Peyer's patch (tissue), 4 donors: ENCODE measurements at regions not wholly inside any gene's neighbourhood (a gene's known extent, or its start where the extent isn't known, plus 50 kb on each side); places are given as distances from the start of the nearest gene placed in this dataset.
"Not testable (repeated sequence)": the region's sequence is repeated elsewhere in the genome, so short reads cannot be mapped to it uniquely, and the experiment has no call there.

Source experiments
- DNase-seq, 3 donors: peaks; one replicate each; pipeline ENCODE4 v3.0.0-alpha.2; 2017 to 2019
- H3K27ac ChIP-seq, 4 donors: fragments of 200-600 bp; sonication (generic); one replicate each; pipeline ENCODE4 v1.5.1; 2016 to 2019
- H3K27me3 ChIP-seq, 2 donors: fragments of 200-600 bp; sonication (generic); one replicate each; pipeline ENCODE4 v1.5.1; 2019
- H3K36me3 ChIP-seq, 3 donors: fragments of 200-600 bp; sonication (generic); one replicate each; pipeline ENCODE4 v1.5.1; 2016 to 2019
- H3K4me1 ChIP-seq, 4 donors: fragments of 200-600 bp; sonication (generic); one replicate each; pipeline ENCODE4 v1.5.1; 2016 to 2019
- H3K4me3 ChIP-seq, 4 donors: fragments of 200-600 bp; sonication (generic); 1 replicate in 3 of 4; 2 replicates in 1 of 4; pipeline ENCODE4 v1.5.1; 2016 to 2019; ENCODE audit warnings: mild to moderate bottlenecking in 1 of 4
- H3K9me3 ChIP-seq, 4 donors: fragments of 200-600 bp; sonication (generic); one replicate each; pipeline ENCODE4 v1.5.1; 2016 to 2019; ENCODE audit warnings: mild to moderate bottlenecking in 1 of 4
- CTCF ChIP-seq, 6 experiments: fragments of 450-650 bp in 4 of 6; fragments of 200-600 bp in 2 of 6; sonication (generic) in 1 of 6; IDR thresholded peaks; one replicate each; pipeline ENCODE4 v1.5.1; 2017 to 2019; ENCODE audit warnings: antibody characterized with exemption in 6 of 6, mild to moderate bottlenecking in 3 of 6, moderate library complexity in 1 of 6
- POLR2A ChIP-seq, 2 donors: fragments of 450-650 bp; IDR thresholded peaks; one replicate each; pipeline ENCODE4 v1.5.1; 2017; ENCODE audit warnings: antibody characterized with exemption in 2 of 2, mild to moderate bottlenecking in 2 of 2, moderate library complexity in 2 of 2

GRCh38 chr2:194549387-194549786 is 1107.6 kb upstream of the SLC39A10 start:
- Histone ChIP-seq H3K36me3 (no peaks in the 10 kb centered on the region), H3K9me3 (no peaks in the 10 kb centered on the region), H3K27ac (no peak overlapping the region), H3K27me3 (no peaks in the 10 kb centered on the region), H3K4me3 (no peak overlapping the region), H3K4me1 (no peaks in the 10 kb centered on the region)
- no peak for TF ChIP-seq CTCF (IDR thresholded peaks at IDR 0.05)
- TF ChIP-seq POLR2A (IDR thresholded peaks at IDR 0.05): no peak
- DNase-seq: no peak

DNA sequence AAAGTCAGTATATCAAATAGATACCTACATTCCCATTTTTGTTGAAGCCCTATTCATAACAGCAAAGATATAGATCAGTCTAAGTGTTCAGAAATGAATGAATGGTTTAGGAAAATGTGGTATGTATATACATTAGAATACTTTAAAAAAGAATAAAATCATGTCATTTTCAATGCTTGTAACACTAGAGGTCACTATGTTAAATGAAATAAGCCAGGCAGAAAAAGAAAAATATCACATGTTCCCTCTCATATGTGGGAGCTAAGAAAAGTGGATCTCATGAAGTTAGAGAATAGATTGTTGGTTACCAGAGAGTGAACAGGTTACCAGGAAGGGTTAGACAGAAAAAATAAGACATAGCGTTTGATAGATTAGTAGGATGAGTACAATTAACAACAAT is 1111.0 kb upstream of the SLC39A10 start:
- DNase-seq: no peak
- Histone ChIP-seq H3K27me3 (no peaks in the 10 kb centered on the region), H3K4me3 (no peak overlapping the region), H3K27ac (no peak overlapping the region), H3K9me3 (no peaks in the 10 kb centered on the region), H3K4me1 (no peaks in the 10 kb centered on the region), H3K36me3 (no peaks in the 10 kb centered on the region)
- TF ChIP-seq POLR2A (IDR thresholded peaks at IDR 0.05): no peak
- TF ChIP-seq CTCF (IDR thresholded peaks at IDR 0.05): no peak

DNA sequence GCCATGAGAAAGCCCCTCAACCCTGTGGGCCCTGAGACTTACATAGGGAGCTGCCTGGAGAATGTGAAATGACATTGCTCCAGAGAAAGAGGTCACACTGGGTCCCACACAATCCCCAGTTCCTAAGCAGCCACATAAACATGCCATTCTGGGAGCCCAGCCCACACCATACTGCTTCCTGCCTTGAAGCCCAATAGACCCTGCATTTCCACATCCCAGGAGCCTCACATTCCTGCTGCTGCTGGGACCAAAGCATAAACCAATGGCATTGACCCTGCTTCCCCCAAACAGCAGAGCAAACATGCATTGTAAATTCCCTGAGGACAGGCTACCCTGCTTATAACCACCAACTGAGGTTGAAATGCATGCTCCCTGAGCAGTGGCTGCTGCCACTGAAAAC is 1117.6 kb upstream of the SLC39A10 start:
- no peak overlapping the region for H3K4me3 ChIP-seq
- no peaks in the 10 kb centered on the region for H3K9me3 ChIP-seq
- H3K36me3 ChIP-seq: no peaks in the 10 kb centered on the region
- H3K27me3 ChIP-seq: no peaks in the 10 kb centered on the region
- H3K4me1 ChIP-seq: no peaks in the 10 kb centered on the region
- H3K27ac ChIP-seq: no peak overlapping the region
- DNase-seq: no peak
- no peak for TF ChIP-seq CTCF (IDR thresholded peaks at IDR 0.05)
- TF ChIP-seq POLR2A (IDR thresholded peaks at IDR 0.05): no peak

DNA sequence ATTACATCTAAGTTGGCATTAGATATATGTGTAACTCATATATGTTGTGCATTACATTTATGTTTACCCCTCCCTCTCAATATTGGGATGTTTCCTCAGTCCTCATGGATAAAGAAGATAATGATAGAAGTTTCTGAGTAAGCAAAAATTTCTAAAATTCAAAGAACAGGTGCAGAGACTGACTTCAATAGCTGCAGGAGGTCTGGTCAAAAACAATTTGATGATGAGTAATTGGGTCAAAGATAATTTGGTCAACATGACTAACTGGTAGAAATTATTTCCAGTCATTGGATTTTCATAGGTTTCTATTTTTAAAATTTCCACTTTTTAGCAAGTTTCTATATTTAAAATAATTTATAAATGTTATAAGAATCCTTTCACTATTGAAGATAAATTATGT is 1130.9 kb upstream of the SLC39A10 start:
- Histone ChIP-seq H3K27me3 (no peaks in the 10 kb centered on the region), H3K4me3 (no peak overlapping the region), H3K9me3 (no peaks in the 10 kb centered on the region), H3K36me3 (no peaks in the 10 kb centered on the region), H3K27ac (no peak overlapping the region), H3K4me1 (no peaks in the 10 kb centered on the region)
- DNase-seq: no peak
- TF ChIP-seq POLR2A (IDR thresholded peaks at IDR 0.05): no peak
- TF ChIP-seq CTCF (IDR thresholded peaks at IDR 0.05): no peak

DNA sequence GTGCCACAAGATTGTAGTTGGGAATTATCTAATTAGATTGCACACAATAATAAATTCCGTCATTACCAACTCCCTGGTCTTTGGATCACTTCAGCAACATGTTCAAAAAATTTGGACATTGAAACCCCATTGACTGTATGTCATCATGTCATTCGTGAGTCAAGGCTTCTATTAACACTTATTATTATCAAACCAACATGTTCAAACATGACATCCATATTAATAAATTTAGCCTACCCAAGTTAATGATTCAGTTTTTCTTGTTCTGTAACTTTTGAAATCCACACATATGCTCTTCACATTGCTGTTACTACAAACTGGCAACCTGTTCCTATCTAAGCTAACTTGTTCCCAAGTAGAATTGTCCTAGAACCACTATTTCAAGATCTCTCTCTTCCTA is 1142.7 kb upstream of the SLC39A10 start:
- no peak overlapping the region for H3K4me3 ChIP-seq
- H3K36me3 ChIP-seq: no peaks in the 10 kb centered on the region
- DNase-seq: no peak
- TF ChIP-seq CTCF (IDR thresholded peaks at IDR 0.05) (no peak), POLR2A (IDR thresholded peaks at IDR 0.05) (no peak)
- no peaks in the 10 kb centered on the region for H3K27me3 ChIP-seq
- no peak overlapping the region for H3K27ac ChIP-seq
- no peaks in the 10 kb centered on the region for H3K4me1 ChIP-seq
- no peaks in the 10 kb centered on the region for H3K9me3 ChIP-seq

DNA sequence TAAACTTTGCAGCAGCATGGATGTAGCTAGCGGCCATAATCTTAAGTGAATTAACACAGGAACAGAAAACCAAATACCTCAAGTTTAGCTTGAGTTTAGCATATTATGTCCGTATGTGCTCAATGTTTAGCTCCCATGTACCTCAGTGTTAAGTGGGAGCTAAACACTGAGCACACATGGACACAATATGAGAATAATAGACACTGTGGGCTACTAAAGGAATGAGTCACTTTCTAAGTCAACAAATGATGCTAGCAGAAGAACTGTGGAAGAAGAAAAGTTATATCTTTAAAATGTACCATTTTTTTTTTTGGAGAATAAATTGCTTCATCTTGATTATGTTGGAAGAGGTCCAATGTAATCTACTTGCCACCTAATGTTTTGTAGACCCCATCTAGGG is 1146.0 kb upstream of the SLC39A10 start:
- DNase-seq, H3K27me3 ChIP-seq, H3K36me3 ChIP-seq, H3K27ac ChIP-seq, H3K9me3 ChIP-seq, H3K4me1 ChIP-seq, H3K4me3 ChIP-seq: not testable (repeated sequence)

GRCh38 chr2:194504876-194505275 is 1152.2 kb upstream of the SLC39A10 start:
- not testable (repeated sequence) for H3K27ac ChIP-seq, DNase-seq, H3K36me3 ChIP-seq, H3K4me1 ChIP-seq, H3K4me3 ChIP-seq, H3K9me3 ChIP-seq, H3K27me3 ChIP-seq
